Lung (tissue), 11 donors: ENCODE measurements at regions not wholly inside any gene's neighbourhood (a gene's known extent, or its start where the extent isn't known, plus 50 kb on each side); places are given as distances from the start of the nearest gene placed in this dataset.
"Not testable (repeated sequence)": the region's sequence is repeated elsewhere in the genome, so short reads cannot be mapped to it uniquely, and the experiment has no call there.

Experiments used
- ATAC-seq: fragments of 200-7000 bp; cut with Tn5 transposase; one replicate; pipeline ENCODE4 v1.9.1; 2020; ENCODE audit warnings: moderate number of reproducible peaks; ENCODE audit not compliant: insufficient read depth, low FRiP score
- DNase-seq, 3 donors: peaks; one replicate each; pipeline ENCODE4 v3.0.0-alpha.2; 2013 to 2017
- H3K27ac ChIP-seq, 2 donors: one replicate each; pipeline ENCODE4 v1.5.1; 2013; ENCODE audit warnings: mild to moderate bottlenecking in 2 of 2, moderate library complexity in 2 of 2, control low read depth in 1 of 2, inconsistent platforms in 1 of 2, low read depth in 1 of 2, low read length in 1 of 2
- H3K27me3 ChIP-seq, 3 donors: one replicate each; pipeline ENCODE4 v1.5.1; 2013; ENCODE audit warnings: low read length in 2 of 3; ENCODE audit not compliant: control insufficient read depth in 3 of 3, insufficient read depth in 3 of 3
- H3K36me3 ChIP-seq, 4 donors: one replicate each; pipeline ENCODE4 v1.5.1; 2013; ENCODE audit warnings: low read length in 4 of 4, mild to moderate bottlenecking in 1 of 4, moderate library complexity in 1 of 4; ENCODE audit not compliant: control insufficient read depth in 4 of 4, insufficient read depth in 4 of 4
- H3K4me1 ChIP-seq, 5 donors: one replicate each; pipeline ENCODE4 v1.5.1; 2013; ENCODE audit warnings: low read length in 5 of 5, mild to moderate bottlenecking in 2 of 5, moderate library complexity in 1 of 5; ENCODE audit not compliant: control insufficient read depth in 5 of 5, insufficient read depth in 5 of 5
- H3K4me3 ChIP-seq: one replicate; pipeline ENCODE4 v1.5.1; 2013; ENCODE audit warnings: mild to moderate bottlenecking, control low read depth, moderate library complexity
- H3K9ac ChIP-seq, 2 donors: one replicate each; pipeline ENCODE4 v1.5.1; 2013; ENCODE audit warnings: low read length in 2 of 2, control low read depth in 1 of 2; ENCODE audit not compliant: insufficient read depth in 1 of 2
- H3K9me3 ChIP-seq, 4 donors: one replicate each; pipeline ENCODE4 v1.5.1; 2013; ENCODE audit warnings: low read length in 3 of 4, mild to moderate bottlenecking in 1 of 4, moderate library complexity in 1 of 4; ENCODE audit not compliant: control insufficient read depth in 4 of 4, insufficient read depth in 3 of 4
- CTCF ChIP-seq: IDR thresholded peaks from 2 replicates; pipeline ENCODE4 v1.5.1; 2012; ENCODE audit warnings: mild to moderate bottlenecking; ENCODE audit errors: control extremely low read depth, extremely low read depth
- WGBS, 2 donors: extraction: QIAGEN DNeasy Blood & Tissue Kit; methylation state at CpG; one replicate each; pipeline ENCODE4 v1.1.7; 2013; 5-methylcytosine and 5-hydroxymethylcytosine counted together
- donor health status: control.
- donor health status: control.
- donor health status: Bipolar disorder and iron deficiency.
- donor health status: healthy.
- donor health status: DM: yes; HTN: yes; CAD: no.

GRCh38 chr3:82114589-82114988 lies 353.1 kb upstream of the GBE1 start:
- ATAC-seq (no peak), DNase-seq (no peak)
- no peaks in the 10 kb centered on the region for H3K4me1 ChIP-seq
- no peak for TF ChIP-seq CTCF
- H3K36me3 ChIP-seq: no peaks in the 10 kb centered on the region
- peaks cover 0 to 10% (median 2%) of the 10 kb centered on the region in 4 donors for H3K9me3 ChIP-seq
- H3K27me3 ChIP-seq: no peaks in the 10 kb centered on the region
- 84 to 86% methylated on average over 6 of the region's 6 CpGs for WGBS, 2 donors
- H3K4me3 ChIP-seq: no peak overlapping the region
- H3K27ac ChIP-seq: no peak overlapping the region
- no peak overlapping the region for H3K9ac ChIP-seq

GRCh38 chr3:82110721-82111120 lies 349.3 kb upstream of the GBE1 start:
- not testable (repeated sequence) for DNase-seq, H3K4me1 ChIP-seq, H3K9ac ChIP-seq, H3K4me3 ChIP-seq, H3K9me3 ChIP-seq, H3K27me3 ChIP-seq, H3K27ac ChIP-seq, H3K36me3 ChIP-seq, ATAC-seq
- 95 to 96% methylated on average over 14 of the region's 14 CpGs for WGBS, 2 donors

- no peak for TF ChIP-seq CTCF
- H3K4me1 ChIP-seq: no peaks in the 10 kb centered on the region
- H3K27me3 ChIP-seq: no peaks in the 10 kb centered on the region
- H3K36me3 ChIP-seq: no peaks in the 10 kb centered on the region
- ATAC-seq (no peak), DNase-seq (no peak)
- no peak overlapping the region for H3K27ac ChIP-seq
- H3K9ac ChIP-seq: no peak overlapping the region
- no peaks in the 10 kb centered on the region for H3K9me3 ChIP-seq
- no peak overlapping the region for H3K4me3 ChIP-seq
- WGBS, 2 donors: 84 to 93% methylated on average over 1 of the region's 1 CpG
These were observed 341.8 kb upstream of the GBE1 start for GRCh38 chr3:82103241-82103640.

- H3K27me3 ChIP-seq: no peaks in the 10 kb centered on the region
These were observed 338.9 kb upstream of the GBE1 start for GRCh38 chr3:82100378-82100777.

More at GRCh38 chr3:82100378-82100777, 338.9 kb upstream of the GBE1 start:
- H3K27ac ChIP-seq: no peak overlapping the region
- TF ChIP-seq CTCF: no peak
- no peak for ATAC-seq
- no peak for DNase-seq
- whole genome bisulfite sequencing, 2 donors: 73 to 91% methylated on average over 3 of the region's 3 CpGs
- H3K9me3 ChIP-seq: no peaks in the 10 kb centered on the region
- H3K4me3 ChIP-seq: no peak overlapping the region
- H3K4me1 ChIP-seq: no peaks in the 10 kb centered on the region
- no peak overlapping the region for H3K9ac ChIP-seq
- no peaks in the 10 kb centered on the region for H3K36me3 ChIP-seq
